ENCODE measurements at regions not wholly inside any gene's neighbourhood (a gene's known extent, or its start where the extent isn't known, plus 50 kb on each side); places are given as distances from the start of the nearest gene placed in this dataset.

DNA sequence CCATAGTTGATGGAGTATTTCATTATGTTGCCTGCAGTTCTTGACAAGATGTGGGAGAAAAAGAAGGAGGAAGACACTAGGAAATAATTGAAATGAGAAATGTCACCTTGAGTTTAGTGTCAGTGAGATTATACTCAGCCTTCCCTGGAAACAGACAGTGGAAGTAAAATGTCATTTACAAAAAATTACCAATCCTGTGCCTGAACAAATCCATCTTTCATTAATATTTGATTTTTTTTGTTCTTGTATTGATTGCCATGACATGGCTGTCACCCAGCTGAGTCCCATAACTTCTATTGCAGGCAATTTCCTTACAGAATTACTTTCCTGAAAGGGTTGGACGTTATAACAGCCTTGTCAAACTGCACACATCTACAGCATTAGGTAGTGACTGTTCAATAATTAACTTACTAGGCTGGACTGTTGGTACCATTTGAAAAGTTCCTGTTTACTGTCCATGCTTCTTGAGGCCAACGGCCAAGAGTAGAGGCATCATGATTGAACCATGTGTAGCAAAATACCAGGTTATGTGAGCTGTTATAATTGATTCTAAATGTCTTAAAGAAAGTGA, 572.2 kb upstream of the LMCD1 start:
- TF ChIP-seq POLR2AphosphoS5 (IDR thresholded peaks at IDR 0.05) (no peak), EP300 (IDR thresholded peaks at IDR 0.05) (no peak), POLR2A (IDR thresholded peaks at IDR 0.05) (no peak)
- TF ChIP-seq, protein P1, sequence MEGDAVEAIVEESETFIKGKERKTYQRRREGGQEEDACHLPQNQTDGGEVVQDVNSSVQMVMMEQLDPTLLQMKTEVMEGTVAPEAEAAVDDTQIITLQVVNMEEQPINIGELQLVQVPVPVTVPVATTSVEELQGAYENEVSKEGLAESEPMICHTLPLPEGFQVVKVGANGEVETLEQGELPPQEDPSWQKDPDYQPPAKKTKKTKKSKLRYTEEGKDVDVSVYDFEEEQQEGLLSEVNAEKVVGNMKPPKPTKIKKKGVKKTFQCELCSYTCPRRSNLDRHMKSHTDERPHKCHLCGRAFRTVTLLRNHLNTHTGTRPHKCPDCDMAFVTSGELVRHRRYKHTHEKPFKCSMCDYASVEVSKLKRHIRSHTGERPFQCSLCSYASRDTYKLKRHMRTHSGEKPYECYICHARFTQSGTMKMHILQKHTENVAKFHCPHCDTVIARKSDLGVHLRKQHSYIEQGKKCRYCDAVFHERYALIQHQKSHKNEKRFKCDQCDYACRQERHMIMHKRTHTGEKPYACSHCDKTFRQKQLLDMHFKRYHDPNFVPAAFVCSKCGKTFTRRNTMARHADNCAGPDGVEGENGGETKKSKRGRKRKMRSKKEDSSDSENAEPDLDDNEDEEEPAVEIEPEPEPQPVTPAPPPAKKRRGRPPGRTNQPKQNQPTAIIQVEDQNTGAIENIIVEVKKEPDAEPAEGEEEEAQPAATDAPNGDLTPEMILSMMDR (IDR thresholded peaks at IDR 0.05) = no peak
- Histone ChIP-seq H3K27me3 (no peaks in the 10 kb centered on the region), H3K27ac (no peak overlapping the region), H3K4me1 (no peaks in the 10 kb centered on the region), H3K36me3 (no peaks in the 10 kb centered on the region), H3K9me3 (no peaks in the 10 kb centered on the region), H3K4me3 (no peak overlapping the region)
- DNase-seq (no peak), ATAC-seq (ENCODE audit: low FRiP score in 2 of 2) (no peak)
- 63 to 65% methylated on average over 2 of the region's 2 CpGs for WGBS, 2 donors

DNA sequence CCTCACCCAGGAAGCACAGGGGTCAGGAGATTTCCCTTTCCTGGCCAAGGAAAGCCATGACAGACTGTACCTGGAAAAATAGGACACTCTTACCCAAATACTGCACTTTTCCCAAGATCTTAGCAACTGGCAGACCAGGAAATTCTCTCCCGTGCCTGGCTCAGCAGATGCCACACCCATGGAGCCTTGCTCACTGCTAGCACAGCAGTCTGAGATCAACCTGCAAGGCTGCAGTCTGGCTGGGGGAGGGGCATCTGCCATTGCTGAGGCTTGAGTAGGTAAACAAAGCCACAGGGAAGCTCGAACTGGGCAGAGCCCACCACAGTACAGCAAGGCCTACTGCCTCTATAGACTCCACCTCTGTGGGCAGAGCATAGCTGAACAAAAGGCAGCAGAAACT, 567.3 kb upstream of the LMCD1 start:
- H3K4me3 ChIP-seq = no peak overlapping the region
- no peak for DNase-seq
- H3K27ac ChIP-seq = no peak overlapping the region
- no peaks in the 10 kb centered on the region for H3K27me3 ChIP-seq
- TF ChIP-seq POLR2A (IDR thresholded peaks at IDR 0.05) (no peak), EP300 (IDR thresholded peaks at IDR 0.05) (no peak), POLR2AphosphoS5 (IDR thresholded peaks at IDR 0.05) (no peak)
- TF ChIP-seq, protein P1 (IDR thresholded peaks at IDR 0.05) = no peak
- ATAC-seq (ENCODE audit: low FRiP score in 2 of 2) = no peak
- H3K4me1 ChIP-seq = no peaks in the 10 kb centered on the region
- H3K9me3 ChIP-seq = no peaks in the 10 kb centered on the region
- H3K36me3 ChIP-seq = no peaks in the 10 kb centered on the region
- 25 to 40% methylated on average over 1 to 2 of the region's 2 CpGs for WGBS, 2 donors

DNA sequence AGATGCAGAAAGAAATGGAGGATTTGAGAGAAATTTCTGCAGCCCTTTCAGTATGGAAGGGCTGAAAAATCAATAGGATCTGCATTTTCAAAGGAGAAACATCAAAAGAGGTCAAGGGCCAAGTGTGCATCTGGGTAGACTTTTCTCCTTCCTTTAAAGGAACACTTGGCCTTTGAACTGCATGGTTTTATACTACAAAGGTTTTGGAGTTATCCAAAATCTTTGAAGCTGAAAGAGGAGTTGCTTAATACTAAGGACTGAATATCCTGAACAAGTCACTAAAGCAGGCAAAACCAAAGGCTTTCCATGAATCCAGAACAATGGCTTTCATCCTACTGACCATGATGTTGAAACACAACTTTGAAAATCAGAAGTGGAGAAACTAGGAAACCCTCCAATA, 553.7 kb upstream of the LMCD1 start:
- H3K4me3 ChIP-seq = no peak overlapping the region
- no peaks in the 10 kb centered on the region for H3K4me1 ChIP-seq
- TF ChIP-seq, protein P1 (IDR thresholded peaks at IDR 0.05) = no peak
- no peak for TF ChIP-seq EP300 (IDR thresholded peaks at IDR 0.05)
- no peak for TF ChIP-seq POLR2AphosphoS5 (IDR thresholded peaks at IDR 0.05)
- no peak for TF ChIP-seq POLR2A (IDR thresholded peaks at IDR 0.05)
- DNase-seq (no peak), ATAC-seq (ENCODE audit: low FRiP score in 2 of 2) (no peak)
- no peaks in the 10 kb centered on the region for H3K36me3 ChIP-seq
- H3K27ac ChIP-seq = no peak overlapping the region
- no peaks in the 10 kb centered on the region for H3K27me3 ChIP-seq
- H3K9me3 ChIP-seq = no peaks in the 10 kb centered on the region

DNA sequence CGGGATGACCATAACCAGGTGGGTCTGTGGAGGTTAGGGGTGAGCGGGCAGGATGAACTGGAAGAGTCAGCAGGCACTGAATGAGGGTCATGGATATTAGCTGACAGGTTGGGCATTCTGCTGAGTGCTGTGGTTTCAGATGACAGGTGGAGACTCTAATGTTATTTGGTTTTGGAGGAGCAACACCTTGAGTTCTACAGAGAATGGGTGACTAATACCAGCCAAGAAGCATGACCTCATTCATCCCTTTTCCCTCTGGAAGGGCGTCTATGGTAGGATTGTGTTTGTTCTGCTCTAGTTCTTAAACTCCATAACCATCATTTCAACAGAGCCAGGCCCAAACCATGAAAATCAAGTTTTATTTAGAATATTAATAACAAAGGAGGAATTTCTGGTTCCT, 550.7 kb upstream of the LMCD1 start:
- no peaks in the 10 kb centered on the region for H3K27me3 ChIP-seq
- DNase-seq (no peak), ATAC-seq (ENCODE audit: low FRiP score in 2 of 2) (no peak)
- TF ChIP-seq, protein P1 (IDR thresholded peaks at IDR 0.05) = no peak
- no peaks in the 10 kb centered on the region for H3K9me3 ChIP-seq
- H3K4me3 ChIP-seq = no peak overlapping the region
- H3K27ac ChIP-seq = no peak overlapping the region
- H3K36me3 ChIP-seq = no peaks in the 10 kb centered on the region
- WGBS, 2 donors = 83 to 91% methylated on average over 3 of the region's 3 CpGs
- no peaks in the 10 kb centered on the region for H3K4me1 ChIP-seq

DNA sequence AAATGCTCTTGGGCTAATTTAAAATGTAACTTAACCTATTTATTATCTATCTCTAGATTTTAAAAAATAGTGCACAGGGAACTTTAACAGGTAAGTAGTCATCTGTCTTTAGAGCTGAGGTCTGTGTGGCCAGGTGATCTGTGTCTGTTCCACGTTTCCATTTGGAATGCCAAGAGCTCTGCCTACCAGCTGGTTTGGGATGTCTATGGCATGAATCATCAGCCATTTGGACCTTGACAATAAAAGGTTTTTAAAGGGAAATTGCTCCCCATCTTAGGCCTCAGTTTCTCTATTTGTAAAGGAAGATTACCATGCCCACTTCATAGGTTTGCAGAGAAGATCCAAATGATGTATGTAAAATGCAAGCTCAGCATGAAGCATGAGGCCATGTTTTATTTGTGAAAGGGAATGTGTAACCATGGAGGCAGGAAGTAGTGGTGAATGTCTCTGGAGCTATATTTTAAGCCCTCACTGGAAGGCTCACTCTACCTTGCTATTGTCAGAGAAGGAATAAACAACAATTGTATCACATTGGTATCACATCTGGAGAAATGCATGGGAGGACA, 548.1 kb upstream of the LMCD1 start:
- WGBS, 2 donors = 4 to 7% methylated on average over 1 of the region's 1 CpG
- no peak for ATAC-seq (ENCODE audit: low FRiP score in 2 of 2)

More for the DNA sequence above, 548.1 kb upstream of the LMCD1 start:
- no peak overlapping the region for H3K27ac ChIP-seq
- no peak overlapping the region for H3K4me3 ChIP-seq
- DNase-seq = no peak
- no peaks in the 10 kb centered on the region for H3K9me3 ChIP-seq
- no peaks in the 10 kb centered on the region for H3K27me3 ChIP-seq
- TF ChIP-seq, protein P1 (IDR thresholded peaks at IDR 0.05) = no peak
- TF ChIP-seq POLR2AphosphoS5 (IDR thresholded peaks at IDR 0.05) (no peak), POLR2A (IDR thresholded peaks at IDR 0.05) (no peak), EP300 (IDR thresholded peaks at IDR 0.05) (no peak)
- no peaks in the 10 kb centered on the region for H3K36me3 ChIP-seq
- H3K4me1 ChIP-seq = no peaks in the 10 kb centered on the region

All from upper lobe of left lung (tissue), 6 donors.